Body of pancreas (tissue), 4 donors: ENCODE measurements at regions not wholly inside any gene's neighbourhood (a gene's known extent, or its start where the extent isn't known, plus 50 kb on each side); places are given as distances from the start of the nearest gene placed in this dataset.

Experiments
- ATAC-seq: fragments of 150-250 bp; one replicate; pipeline ENCODE4 v1.9.1; 2016
- DNase-seq, 4 donors: peaks; one replicate each; pipeline ENCODE4 v3.0.0-alpha.2; 2019
- H3K27ac ChIP-seq, 4 donors: fragments of 200-600 bp; sonication (generic); 1 replicate in 3 of 4; 2 replicates in 1 of 4; pipeline versions ENCODE4 v1.5.1 to v1.6.1; 2016 to 2019; ENCODE audit warnings: mild to moderate bottlenecking in 1 of 4, mixed read lengths in 1 of 4, moderate library complexity in 1 of 4
- H3K27me3 ChIP-seq, 2 donors: fragments of 200-600 bp; sonication (generic); one replicate each; pipeline ENCODE4 v1.6.0; 2016; ENCODE audit warnings: mild to moderate bottlenecking in 1 of 2
- H3K36me3 ChIP-seq, 2 donors: fragments of 200-600 bp; sonication (generic); replicated peaks in 1 of 2; 2 replicates each; pipeline ENCODE4 v1.5.1; 2016; ENCODE audit warnings: low read depth in 2 of 2; ENCODE audit not compliant: insufficient read depth in 1 of 2
- H3K4me1 ChIP-seq: fragments of 200-600 bp; sonication (generic); one replicate; pipeline ENCODE4 v1.6.0; 2016
- H3K4me3 ChIP-seq, 2 donors: fragments of 200-600 bp; sonication (generic); 1 replicate in 1 of 2; 2 replicates in 1 of 2; pipeline ENCODE4 v1.5.1; 2016 to 2019
- H3K9me3 ChIP-seq, 3 donors: fragments of 200-600 bp; sonication (generic); 1 replicate in 2 of 3; 2 replicates in 1 of 3; pipeline ENCODE4 v1.5.1; 2016
- CTCF ChIP-seq, 7 experiments: fragments of 450-650 bp in 4 of 7; fragments of 200-600 bp in 3 of 7; sonication (generic) in 3 of 7; IDR thresholded peaks; one replicate each; pipeline ENCODE4 v1.5.1; 2016 to 2019; ENCODE audit warnings: antibody characterized with exemption in 7 of 7
- POLR2A ChIP-seq, 3 donors: fragments of 450-650 bp; IDR thresholded peaks; one replicate each; pipeline ENCODE4 v1.6.1; 2016; ENCODE audit warnings: antibody characterized with exemption in 3 of 3, mild to moderate bottlenecking in 2 of 3
- WGBS, 2 donors: methylation state at CpG; one replicate each; pipeline ENCODE4 v1.1.5; 2017; 5-methylcytosine and 5-hydroxymethylcytosine counted together
- intact Hi-C: fragments of 100-400 bp; cut with DNase I; formaldehyde crosslinking; loops from one replicate; pipeline ENCODE4 v1.15.1; 2023

GRCh38 chr13:77838271-77838670, 80.4 kb downstream of the EDNRB start:
- TF ChIP-seq CTCF (IDR thresholded peaks at IDR 0.05) (no peak), POLR2A (IDR thresholded peaks at IDR 0.05) (no peak)
- H3K36me3 ChIP-seq, result no peaks in the 10 kb centered on the region
- ATAC-seq, result no peak
- 59 to 73% methylated on average over 2 of the region's 2 CpGs for WGBS, 2 donors
- no peak for DNase-seq
- no peak overlapping the region for H3K4me3 ChIP-seq
- no peaks in the 10 kb centered on the region for H3K27me3 ChIP-seq
- H3K27ac ChIP-seq, result no peak overlapping the region
- H3K4me1 ChIP-seq, result no peaks in the 10 kb centered on the region
- intact Hi-C loops, result no loop called here
- H3K9me3 ChIP-seq, result no peaks in the 10 kb centered on the region

- intact Hi-C loops, result no loop called here
- Histone ChIP-seq H3K4me3 (no peak overlapping the region), H3K9me3 (no peaks in the 10 kb centered on the region), H3K36me3 (no peaks in the 10 kb centered on the region), H3K4me1 (no peaks in the 10 kb centered on the region), H3K27me3 (no peaks in the 10 kb centered on the region), H3K27ac (peak overlapping the region in 1 of 4 donors; percentile 66)
- ATAC-seq, result no peak
- 50 to 77% methylated on average over 3 of the region's 3 CpGs for WGBS, 2 donors
- no peak for TF ChIP-seq CTCF (IDR thresholded peaks at IDR 0.05)
- no peak for TF ChIP-seq POLR2A (IDR thresholded peaks at IDR 0.05)
- DNase-seq, result peak in 1 of 4 donors; percentile 43
Observed at GRCh38 chr13:77836423-77836822, 82.2 kb downstream of the EDNRB start.

DNA sequence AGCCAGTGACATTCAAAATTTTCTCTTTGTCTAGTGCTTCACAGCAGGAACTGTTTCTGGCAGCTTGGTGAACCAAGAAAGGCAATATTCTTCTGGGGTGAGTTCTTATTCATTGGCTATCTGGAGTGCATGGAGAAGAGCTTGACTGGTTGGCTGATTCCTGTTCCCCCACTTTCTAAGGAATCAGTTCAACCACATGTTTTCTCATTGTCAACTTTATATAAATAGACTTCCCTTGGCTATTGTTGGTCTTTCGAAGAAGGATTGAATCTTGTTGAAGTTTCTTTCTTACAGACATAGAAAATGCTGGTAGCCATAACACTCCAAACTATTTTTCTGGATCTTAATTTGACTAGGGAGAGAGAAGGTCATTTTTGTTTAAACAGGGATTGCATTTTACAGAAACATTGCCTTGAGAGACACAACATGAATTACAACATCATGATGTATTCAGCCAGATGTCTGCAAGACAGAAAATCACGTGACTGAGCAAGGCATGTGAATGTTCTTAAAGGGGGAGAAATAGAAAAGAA, 85.2 kb downstream of the EDNRB start:
- intact Hi-C loops, result no loop called here
- H3K27me3 ChIP-seq, result no peaks in the 10 kb centered on the region
- peak in 1 of 4 donors; percentile 27 for DNase-seq
- ATAC-seq, result no peak
- H3K4me3 ChIP-seq, result no peak overlapping the region
- H3K4me1 ChIP-seq, result no peaks in the 10 kb centered on the region
- TF ChIP-seq CTCF (IDR thresholded peaks at IDR 0.05) (no peak), POLR2A (IDR thresholded peaks at IDR 0.05) (no peak)
- no peaks in the 10 kb centered on the region for H3K9me3 ChIP-seq
- peak overlapping the region in 1 of 4 donors; percentile 58 for H3K27ac ChIP-seq
- no peaks in the 10 kb centered on the region for H3K36me3 ChIP-seq
- WGBS, 2 donors, result 33 to 41% methylated on average over 2 of the region's 2 CpGs

DNA sequence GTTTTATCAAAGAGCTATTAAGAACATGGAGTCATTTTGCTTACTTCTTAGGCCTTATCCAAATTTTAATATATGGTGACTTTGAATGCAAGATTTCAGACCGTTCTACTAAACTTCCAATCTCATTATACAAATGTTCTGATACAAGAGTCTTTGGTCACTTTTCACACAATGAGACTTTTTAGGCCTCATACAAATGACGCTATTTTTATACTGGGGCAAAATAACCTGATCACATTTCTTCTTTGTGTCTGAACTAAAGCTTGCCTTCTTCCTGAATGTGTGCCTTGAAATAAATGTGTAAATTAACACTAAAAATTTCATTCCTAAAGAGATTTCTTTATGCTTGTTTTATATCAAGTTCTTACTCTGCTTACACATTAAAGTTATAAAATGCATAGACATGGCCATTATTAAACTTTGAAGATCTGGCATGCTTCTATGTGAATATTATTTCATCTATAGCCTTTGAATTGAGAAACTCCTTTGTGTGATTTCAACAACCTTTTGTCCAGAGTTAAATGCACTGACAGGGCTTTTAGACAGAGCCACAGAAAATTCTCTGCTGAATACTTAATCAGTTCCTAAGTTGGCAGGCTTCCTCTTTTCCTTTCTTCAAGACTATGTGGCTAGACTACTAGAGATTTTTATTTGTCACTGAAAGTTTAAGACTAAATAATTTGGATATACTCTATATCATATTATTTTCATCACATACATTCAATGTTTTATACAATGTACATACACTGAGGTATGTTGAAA, 86.1 kb downstream of the EDNRB start:
- Histone ChIP-seq H3K4me1 (no peaks in the 10 kb centered on the region), H3K27ac (peak overlapping the region in 1 of 4 donors; percentile 58), H3K36me3 (no peaks in the 10 kb centered on the region), H3K9me3 (no peaks in the 10 kb centered on the region), H3K4me3 (no peak overlapping the region), H3K27me3 (no peaks in the 10 kb centered on the region)
- no peak for ATAC-seq
- 63 to 69% methylated on average over 2 of the region's 2 CpGs for WGBS, 2 donors
- TF ChIP-seq CTCF (IDR thresholded peaks at IDR 0.05) (no peak), POLR2A (IDR thresholded peaks at IDR 0.05) (no peak)
- peak in 1 of 4 donors; percentile 8 for DNase-seq
- intact Hi-C loops, result no loop called here

GRCh38 chr13:77831866-77832265, 86.8 kb downstream of the EDNRB start:
- intact Hi-C loops, result no loop called here
- Histone ChIP-seq H3K4me3 (no peak overlapping the region), H3K9me3 (no peaks in the 10 kb centered on the region), H3K27ac (peak overlapping the region in 1 of 4 donors; percentile 34), H3K27me3 (no peaks in the 10 kb centered on the region), H3K36me3 (no peaks in the 10 kb centered on the region), H3K4me1 (no peaks in the 10 kb centered on the region)
- ATAC-seq (no peak), DNase-seq (no peak)
- TF ChIP-seq CTCF (IDR thresholded peaks at IDR 0.05) (no peak), POLR2A (IDR thresholded peaks at IDR 0.05) (no peak)
- 54 to 59% methylated on average over 5 of the region's 5 CpGs for WGBS, 2 donors
